ENCODE measurements at regions not wholly inside any gene's neighbourhood (a gene's known extent, or its start where the extent isn't known, plus 50 kb on each side); places are given as distances from the start of the nearest gene placed in this dataset.
"Not testable (repeated sequence)": the region's sequence is repeated elsewhere in the genome, so short reads cannot be mapped to it uniquely, and the experiment has no call there.

- Histone ChIP-seq H3K36me3 (ENCODE audit: insufficient read depth) (no peaks in the 10 kb centered on the region), H2AFZ (ENCODE audit: low read depth) (no peak overlapping the region), H3K4me1 (ENCODE audit: low read depth, poor library complexity, severe bottlenecking) (no peaks in the 10 kb centered on the region), H3K27ac (no peak overlapping the region), H3K79me2 (ENCODE audit: insufficient read depth, low read depth) (no peaks in the 10 kb centered on the region), H3K4me2 (no peak overlapping the region), H3K4me3 (IDR thresholded peaks at IDR 0.05; ENCODE audit: insufficient read depth, low read depth, low read length) (no peak overlapping the region), H3K9ac (no peak overlapping the region), H3K27me3 (ENCODE audit: insufficient read depth, low read depth) (no peaks in the 10 kb centered on the region), H4K20me1 (ENCODE audit: insufficient read depth) (no peaks in the 10 kb centered on the region)
- no peak for TF ChIP-seq CTCF (conservative IDR thresholded peaks at IDR 0.05; ENCODE audit: low read depth, low read length)
These were observed 441.0 kb upstream of the ERCC4 start for GRCh38 chr16:13478991-13479390.

DNA sequence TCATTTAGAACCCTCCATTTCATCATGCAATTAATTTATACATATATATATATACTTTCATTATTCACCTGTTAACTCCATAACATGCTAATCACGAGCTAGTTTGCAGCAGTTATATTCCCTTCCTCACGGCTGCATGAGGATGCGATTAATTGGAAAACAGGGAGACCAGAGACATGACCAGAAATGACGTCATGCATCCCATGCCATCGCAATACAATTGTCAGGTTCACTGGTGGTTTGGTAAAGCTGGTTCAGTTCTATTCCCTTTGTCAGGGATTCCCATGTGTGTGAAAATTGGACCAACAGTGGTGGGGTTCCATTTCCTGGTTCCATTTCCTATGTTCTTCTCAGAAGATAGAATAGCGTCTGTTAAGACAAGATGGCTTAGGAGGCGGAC is 440.4 kb upstream of the ERCC4 start:
- Histone ChIP-seq H3K4me2 (no peak overlapping the region), H3K27me3 (ENCODE audit: insufficient read depth, low read depth) (no peaks in the 10 kb centered on the region), H2AFZ (ENCODE audit: low read depth) (no peak overlapping the region), H3K4me3 (IDR thresholded peaks at IDR 0.05; ENCODE audit: insufficient read depth, low read depth, low read length) (no peak overlapping the region), H4K20me1 (ENCODE audit: insufficient read depth) (no peaks in the 10 kb centered on the region), H3K4me1 (ENCODE audit: low read depth, poor library complexity, severe bottlenecking) (no peaks in the 10 kb centered on the region), H3K79me2 (ENCODE audit: insufficient read depth, low read depth) (no peaks in the 10 kb centered on the region), H3K36me3 (ENCODE audit: insufficient read depth) (no peaks in the 10 kb centered on the region), H3K9ac (no peak overlapping the region), H3K27ac (no peak overlapping the region)
- no peak for TF ChIP-seq CTCF (conservative IDR thresholded peaks at IDR 0.05; ENCODE audit: low read depth, low read length)

GRCh38 chr16:13480801-13481200 is 439.2 kb upstream of the ERCC4 start:
- Histone ChIP-seq H3K4me3 (IDR thresholded peaks at IDR 0.05; ENCODE audit: insufficient read depth, low read depth, low read length) (no peak overlapping the region), H4K20me1 (ENCODE audit: insufficient read depth) (no peaks in the 10 kb centered on the region), H3K4me2 (no peak overlapping the region), H3K79me2 (ENCODE audit: insufficient read depth, low read depth) (no peaks in the 10 kb centered on the region), H3K9ac (no peak overlapping the region), H2AFZ (ENCODE audit: low read depth) (no peak overlapping the region), H3K27me3 (ENCODE audit: insufficient read depth, low read depth) (no peaks in the 10 kb centered on the region), H3K4me1 (ENCODE audit: low read depth, poor library complexity, severe bottlenecking) (no peaks in the 10 kb centered on the region), H3K27ac (no peak overlapping the region), H3K36me3 (ENCODE audit: insufficient read depth) (no peaks in the 10 kb centered on the region)
- no peak for TF ChIP-seq CTCF (conservative IDR thresholded peaks at IDR 0.05; ENCODE audit: low read depth, low read length)

DNA sequence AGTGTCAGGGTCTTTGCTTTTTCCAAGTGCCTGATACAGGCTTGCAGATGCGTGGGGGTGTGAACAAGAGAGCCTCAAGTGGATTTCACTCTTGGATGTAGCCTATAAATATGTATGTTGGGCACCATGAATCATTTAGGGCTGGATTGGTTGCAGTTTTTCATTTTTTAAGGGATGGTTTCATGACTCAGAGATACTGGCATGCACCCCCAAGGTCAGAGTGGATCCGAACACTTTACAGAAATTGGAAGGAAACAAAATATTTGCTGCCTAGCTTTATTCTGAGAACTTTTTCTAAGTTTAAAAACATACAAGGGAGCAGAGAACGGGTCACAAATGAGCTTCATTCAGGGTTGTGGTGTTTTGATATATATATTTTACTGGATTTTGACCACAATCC is 436.8 kb upstream of the ERCC4 start:
- Histone ChIP-seq H3K79me2 (ENCODE audit: insufficient read depth, low read depth) (no peaks in the 10 kb centered on the region), H3K9ac (no peak overlapping the region), H4K20me1 (ENCODE audit: insufficient read depth) (no peaks in the 10 kb centered on the region), H3K36me3 (ENCODE audit: insufficient read depth) (no peaks in the 10 kb centered on the region), H3K4me2 (no peak overlapping the region), H3K27me3 (ENCODE audit: insufficient read depth, low read depth) (no peaks in the 10 kb centered on the region), H3K4me1 (ENCODE audit: low read depth, poor library complexity, severe bottlenecking) (no peaks in the 10 kb centered on the region), H3K4me3 (IDR thresholded peaks at IDR 0.05; ENCODE audit: insufficient read depth, low read depth, low read length) (no peak overlapping the region), H3K27ac (no peak overlapping the region), H2AFZ (ENCODE audit: low read depth) (no peak overlapping the region)
- TF ChIP-seq CTCF (conservative IDR thresholded peaks at IDR 0.05; ENCODE audit: low read depth, low read length), result no peak

- not testable (repeated sequence) for H4K20me1 ChIP-seq (ENCODE audit: insufficient read depth); H3K4me3 ChIP-seq (IDR thresholded peaks at IDR 0.05; ENCODE audit: insufficient read depth, low read depth, low read length); H3K79me2 ChIP-seq (ENCODE audit: insufficient read depth, low read depth); H3K27me3 ChIP-seq (ENCODE audit: insufficient read depth, low read depth); H3K4me2 ChIP-seq; H3K4me1 ChIP-seq (ENCODE audit: low read depth, poor library complexity, severe bottlenecking); H2AFZ ChIP-seq (ENCODE audit: low read depth); H3K36me3 ChIP-seq (ENCODE audit: insufficient read depth); H3K9ac ChIP-seq; H3K27ac ChIP-seq
These were observed 430.5 kb upstream of the ERCC4 start for GRCh38 chr16:13489416-13489815.

All from KMS-11 (cell line).